GM13977 (cell line): ENCODE measurements at regions not wholly inside any gene's neighbourhood (a gene's known extent, or its start where the extent isn't known, plus 50 kb on each side); places are given as distances from the start of the nearest gene placed in this dataset.

Source experiments
- DNase-seq: peaks from one replicate; pipeline ENCODE4 v3.0.0; 2012; ENCODE audit warnings: low spot score
- in situ Hi-C: fragments of 300-500 bp; cut with MboI; formaldehyde crosslinking; loops from one replicate; pipeline ENCODE4 v1.12.0; 2022; ENCODE audit warnings: low sequenced_read_pairs, low pct_unique_long_range_greater_than_20kb, mixed read lengths, inconsistent platforms; ENCODE audit not compliant: unreplicated experiment
- TF ChIP-seq, protein P1 (sequence below): IDR thresholded peaks from 2 replicates; pipeline ENCODE4 v1.5.1; 2012; ENCODE audit warnings: mild to moderate bottlenecking, control low read depth; ENCODE audit not compliant: insufficient read depth; ENCODE audit errors: extremely low read depth, missing control alignments

DNA sequence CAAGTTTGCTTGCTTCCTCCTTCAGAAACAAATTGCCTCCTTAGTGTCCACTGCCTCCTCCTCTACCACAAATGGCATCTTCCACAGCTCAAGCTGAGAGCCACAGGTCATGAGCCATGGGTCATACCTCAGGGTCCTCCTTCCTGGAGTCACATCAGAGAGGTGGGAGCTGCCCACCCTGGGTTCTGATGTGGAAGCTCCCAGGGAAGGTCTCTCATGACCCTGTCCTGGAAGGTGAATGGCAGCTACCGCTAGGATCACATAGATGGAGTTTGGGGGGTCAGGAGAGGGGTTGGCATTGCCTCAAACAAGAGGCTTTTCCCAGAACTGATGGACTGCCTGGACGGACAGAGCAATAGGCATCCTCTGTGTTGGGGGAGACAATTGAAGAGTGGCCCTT, 321.4 kb downstream of the MATN1 start:
- DNase-seq = no peak
- TF ChIP-seq, protein P1, sequence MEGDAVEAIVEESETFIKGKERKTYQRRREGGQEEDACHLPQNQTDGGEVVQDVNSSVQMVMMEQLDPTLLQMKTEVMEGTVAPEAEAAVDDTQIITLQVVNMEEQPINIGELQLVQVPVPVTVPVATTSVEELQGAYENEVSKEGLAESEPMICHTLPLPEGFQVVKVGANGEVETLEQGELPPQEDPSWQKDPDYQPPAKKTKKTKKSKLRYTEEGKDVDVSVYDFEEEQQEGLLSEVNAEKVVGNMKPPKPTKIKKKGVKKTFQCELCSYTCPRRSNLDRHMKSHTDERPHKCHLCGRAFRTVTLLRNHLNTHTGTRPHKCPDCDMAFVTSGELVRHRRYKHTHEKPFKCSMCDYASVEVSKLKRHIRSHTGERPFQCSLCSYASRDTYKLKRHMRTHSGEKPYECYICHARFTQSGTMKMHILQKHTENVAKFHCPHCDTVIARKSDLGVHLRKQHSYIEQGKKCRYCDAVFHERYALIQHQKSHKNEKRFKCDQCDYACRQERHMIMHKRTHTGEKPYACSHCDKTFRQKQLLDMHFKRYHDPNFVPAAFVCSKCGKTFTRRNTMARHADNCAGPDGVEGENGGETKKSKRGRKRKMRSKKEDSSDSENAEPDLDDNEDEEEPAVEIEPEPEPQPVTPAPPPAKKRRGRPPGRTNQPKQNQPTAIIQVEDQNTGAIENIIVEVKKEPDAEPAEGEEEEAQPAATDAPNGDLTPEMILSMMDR = no peak
- in situ Hi-C loops = no loop called here

DNA sequence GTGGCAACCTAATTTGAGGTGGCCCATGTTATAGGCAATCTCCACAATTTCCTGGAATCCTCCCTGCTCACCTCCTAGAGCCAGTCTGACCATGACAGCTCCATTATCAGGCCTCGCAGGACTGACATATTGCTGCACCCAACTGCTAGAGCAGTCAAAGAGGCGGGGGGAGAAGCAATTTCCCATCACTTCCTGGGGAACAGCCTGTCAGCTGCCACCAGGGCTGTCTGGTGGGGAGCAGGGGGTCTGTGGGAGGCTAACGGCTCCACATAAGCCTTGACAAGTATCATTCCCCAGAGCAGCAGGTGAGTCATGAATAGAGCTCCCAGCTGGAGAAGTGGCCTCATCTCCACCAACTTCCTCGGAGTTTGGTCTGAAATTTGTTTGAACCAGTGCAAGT, 322.9 kb downstream of the MATN1 start:
- TF ChIP-seq, protein P1 = no peak
- no peak for DNase-seq
- in situ Hi-C loops = no loop called here

DNA sequence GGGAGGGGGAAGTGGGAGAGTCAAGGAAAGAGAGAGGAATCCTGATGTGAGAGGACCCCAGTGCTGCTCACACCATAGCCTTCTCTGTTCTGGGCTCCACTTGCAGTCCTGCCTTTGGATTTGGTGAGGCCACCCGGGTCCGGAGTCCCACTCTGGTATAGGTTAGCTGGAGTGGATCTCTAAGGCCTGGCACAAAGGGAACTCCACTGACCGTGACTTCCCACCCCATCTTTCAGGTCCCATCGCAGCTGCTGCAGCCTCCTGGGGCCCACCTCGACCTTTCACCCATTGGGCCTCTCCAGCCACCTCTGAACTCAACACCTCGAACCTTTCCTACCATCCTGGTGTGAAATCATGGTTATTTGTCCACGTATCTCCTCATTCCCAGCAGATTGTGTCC, 324.4 kb downstream of the MATN1 start:
- TF ChIP-seq, protein P1 = no peak
- in situ Hi-C loops = no loop called here
- no peak for DNase-seq

DNA sequence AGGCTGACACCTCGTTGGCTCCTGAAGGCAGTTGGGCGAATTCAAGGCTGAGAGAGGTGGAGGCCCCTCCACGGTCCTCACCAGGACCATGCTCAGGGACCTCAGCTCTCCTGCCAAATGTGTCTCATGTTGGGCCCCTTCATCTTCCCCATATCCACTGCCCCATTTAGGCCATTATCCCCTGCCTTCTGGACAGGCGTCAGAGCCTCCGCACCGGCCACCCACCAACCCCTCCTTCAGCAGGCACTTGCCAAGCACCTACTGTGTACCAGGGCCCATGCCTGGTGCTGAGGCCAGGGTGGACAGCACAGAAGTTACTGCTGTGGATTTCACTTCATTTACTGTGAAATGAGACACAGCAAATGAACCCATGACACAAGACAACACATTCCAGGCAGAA, 325.8 kb downstream of the MATN1 start:
- TF ChIP-seq, protein P1 = no peak
- in situ Hi-C loops = no loop called here
- no peak for DNase-seq

DNA sequence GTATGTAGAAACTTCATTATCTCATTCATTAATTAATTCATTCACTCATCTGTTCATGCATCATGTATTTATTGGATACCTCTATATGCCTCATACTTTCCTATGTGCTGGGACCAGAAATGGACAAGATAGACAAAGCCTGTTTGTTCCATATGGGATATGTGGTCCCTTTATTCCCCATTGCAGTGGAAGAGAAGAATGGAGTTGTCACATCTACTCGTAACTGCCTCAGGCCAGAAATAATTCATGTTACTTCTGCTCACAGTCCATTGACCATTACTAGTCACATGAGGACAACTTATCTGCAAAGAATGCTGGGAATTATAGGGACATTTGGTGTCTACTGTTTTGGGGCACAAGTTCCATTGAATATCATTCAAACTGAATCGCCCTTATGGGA, 327.8 kb downstream of the MATN1 start:
- DNase-seq = no peak
- in situ Hi-C loops = no loop called here
- TF ChIP-seq, protein P1 = no peak

DNA sequence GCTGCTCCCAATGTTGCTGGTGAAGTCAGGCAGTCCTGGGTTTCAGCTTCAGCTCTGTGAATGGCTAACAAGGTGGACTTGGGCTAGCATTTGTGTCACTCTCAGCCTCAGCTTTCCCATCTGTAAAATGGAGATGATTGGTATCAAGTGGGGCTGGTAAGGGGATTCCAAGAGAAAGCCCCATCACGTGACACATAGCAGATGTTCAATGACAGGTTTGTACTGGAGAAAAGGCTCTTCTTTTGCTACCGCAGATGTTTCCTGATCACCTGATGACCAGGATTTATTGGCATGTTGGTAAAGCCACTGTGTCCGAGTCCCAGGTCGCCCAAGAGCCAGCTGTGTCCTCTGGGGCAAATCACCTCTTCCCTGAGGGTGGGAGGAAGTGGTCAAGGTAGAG, 335.0 kb downstream of the MATN1 start:
- TF ChIP-seq, protein P1 = no peak
- in situ Hi-C loops = no loop called here
- DNase-seq = no peak
